HCT116 (cell line): ENCODE measurements at regions not wholly inside any gene's neighbourhood (a gene's known extent, or its start where the extent isn't known, plus 50 kb on each side); places are given as distances from the start of the nearest gene placed in this dataset.
A peak's percentile ranks its signal among the peaks of the same experiment; 100 is the strongest.

ENCODE experiments used
- ATAC-seq: fragments of 200-7000 bp; cut with Tn5 transposase; 2 replicates; pipeline ENCODE4 v1.9.1; 2020; ENCODE audit warnings: mild to moderate bottlenecking, moderate library complexity
- BruUV-seq: library from RNA; stranded (reverse); fragments of 400-500 nt; replicated peaks from 2 replicates; lab custom pipeline; 2021; lab: Mats Ljungman, UMichigan
- CTCF ChIA-PET: fragments of 300-600 bp; sonication (Branson Sonifier 250); formaldehyde crosslinking; loops from one replicate; lab custom pipeline; 2021; ENCODE audit warnings: antibody characterized with exemption; lab: Charles Lee
- POLR2A ChIA-PET: fragments of 300-600, 350-600 bp; sonication (Branson Sonifier 250); formaldehyde crosslinking; loops from one replicate; lab custom pipeline; 2021; ENCODE audit warnings: antibody characterized with exemption; lab: Charles Lee
- RAD21 ChIA-PET, 2 experiments: fragments of 300-600 bp; sonication (Branson Sonifier 250); formaldehyde crosslinking; loops; one replicate each; lab custom pipeline; 2023; ENCODE audit warnings: low total read pairs in 2 of 2; ENCODE audit not compliant: uncharacterized antibody in 2 of 2, unreplicated experiment in 2 of 2, low non-redundant PET in 1 of 2; lab: Charles Lee
- DNase-seq: peaks from one replicate; pipeline ENCODE4 v3.0.0-alpha.2; 2010; ENCODE audit warnings: low read depth, low spot score
- H2AFZ ChIP-seq: fragments of 200-600 bp; shearing (Covaris generic), sonication (generic); 2 replicates; pipeline ENCODE4 v1.6.1; 2017; ENCODE audit warnings: low read depth, mixed run types, mixed read lengths, antibody characterized with exemption, low read length; ENCODE audit not compliant: poor library complexity, severe bottlenecking
- H3K27ac ChIP-seq: 2 replicates; pipeline ENCODE4 v1.5.1; 2012; ENCODE audit warnings: low read depth, low read length
- H3K27me3 ChIP-seq: fragments of 200-600 bp; sonication (generic); 2 replicates; pipeline ENCODE4 v1.6.1; 2016; ENCODE audit warnings: mixed run types, low read length, mixed read lengths; ENCODE audit not compliant: insufficient read depth
- H3K36me3 ChIP-seq, 2 experiments: fragments of 200-500 bp in 1 of 2; fragments of 200-600 bp in 1 of 2; sonication (Bioruptor generic) in 1 of 2; sonication (generic) in 1 of 2; 2 replicates each; pipeline versions ENCODE4 v1.5.1 to v1.6.1; 2014 to 2016; ENCODE audit warnings: low read length in 2 of 2, inconsistent platforms in 1 of 2, mixed read lengths in 1 of 2, mixed run types in 1 of 2; ENCODE audit not compliant: insufficient read depth in 2 of 2, control insufficient read depth in 1 of 2
- H3K4me1 ChIP-seq, 2 experiments: fragments of 200-600 bp in 1 of 2; sonication (generic) in 1 of 2; 2 replicates each; pipeline versions ENCODE4 v1.5.1 to v1.6.1; 2012 to 2017; ENCODE audit warnings: low read length in 2 of 2, inconsistent platforms in 1 of 2, mild to moderate bottlenecking in 1 of 2, mixed read lengths in 1 of 2, mixed run types in 1 of 2, moderate library complexity in 1 of 2; ENCODE audit not compliant: insufficient read depth in 2 of 2, control insufficient read depth in 1 of 2
- H3K4me2 ChIP-seq: fragments of 200-600 bp; sonication (generic); 2 replicates; pipeline ENCODE4 v1.6.1; 2017; ENCODE audit warnings: mixed run types, low read length, mixed read lengths
- H3K4me3 ChIP-seq, 2 experiments: fragments of 200-600 bp in 1 of 2; sonication (generic) in 1 of 2; replicated peaks in 1 of 2; 2 replicates each; pipeline ENCODE4 v1.5.1; 2011 to 2016; ENCODE audit warnings: low read length in 2 of 2, control low read depth in 1 of 2, low read depth in 1 of 2, mild to moderate bottlenecking in 1 of 2, mixed read lengths in 1 of 2, mixed run types in 1 of 2
- H3K79me2 ChIP-seq: fragments of 200-600 bp; sonication (generic); 2 replicates; pipeline ENCODE4 v1.6.1; 2017; ENCODE audit warnings: mild to moderate bottlenecking, mixed run types, low read length, moderate library complexity, mixed read lengths; ENCODE audit not compliant: insufficient read depth
- H3K9ac ChIP-seq: fragments of 200-600 bp; sonication (generic); 2 replicates; pipeline ENCODE4 v1.6.1; 2016; ENCODE audit warnings: low read length, mixed read lengths
- H3K9me2 ChIP-seq: fragments of 200-600 bp; sonication (generic), shearing (Covaris generic); 2 replicates; pipeline ENCODE4 v1.6.1; 2017; ENCODE audit warnings: mixed run types, mild to moderate bottlenecking, moderate library complexity; ENCODE audit not compliant: insufficient read depth
- H3K9me3 ChIP-seq, 2 experiments: fragments of 200-500 bp in 1 of 2; fragments of 200-600 bp in 1 of 2; sonication (Bioruptor generic) in 1 of 2; sonication (generic) in 1 of 2; 2 replicates each; pipeline ENCODE4 v1.6.1; 2014 to 2017; ENCODE audit warnings: low read length in 2 of 2, mixed read lengths in 2 of 2, inconsistent platforms in 1 of 2, low read depth in 1 of 2, mild to moderate bottlenecking in 1 of 2, mixed run types in 1 of 2, moderate library complexity in 1 of 2; ENCODE audit not compliant: control insufficient read depth in 1 of 2, insufficient read depth in 1 of 2
- H4K20me1 ChIP-seq: fragments of 200-600 bp; sonication (generic), shearing (Covaris generic); 2 replicates; pipeline ENCODE4 v1.6.1; 2017; ENCODE audit warnings: mixed run types, mild to moderate bottlenecking, moderate library complexity; ENCODE audit not compliant: insufficient read depth
- EGR1 ChIP-seq: IDR thresholded peaks from 2 replicates; pipeline ENCODE4 v1.6.1; 2012; ENCODE audit warnings: low read depth
- EZH2phosphoT487 ChIP-seq: fragments of 200-600 bp; IDR thresholded peaks from 2 replicates; pipeline ENCODE4 v1.6.1; 2018; ENCODE audit warnings: antibody characterized with exemption, borderline replicate concordance
- POLR2A ChIP-seq: IDR thresholded peaks from 2 replicates; pipeline ENCODE4 v1.7.0; 2011; ENCODE audit warnings: borderline replicate concordance; ENCODE audit not compliant: insufficient read depth, insufficient read length; ENCODE audit errors: extremely low read depth
- RAD21 ChIP-seq: IDR thresholded peaks from 2 replicates; pipeline ENCODE4 v1.6.1; 2012; ENCODE audit warnings: low read depth, mild to moderate bottlenecking
- SIN3A ChIP-seq: IDR thresholded peaks from 2 replicates; pipeline ENCODE4 v1.6.1; 2012; ENCODE audit warnings: low read depth
- TCF7L2 ChIP-seq: IDR thresholded peaks from 2 replicates; pipeline ENCODE4 v1.7.0; 2011; ENCODE audit warnings: borderline replicate concordance, inconsistent platforms; ENCODE audit not compliant: insufficient read depth, insufficient read length; ENCODE audit errors: extremely low read depth
- ZFX ChIP-seq: fragments of 450-650 bp; IDR thresholded peaks from 2 replicates; pipeline ENCODE4 v1.6.1; 2017
- ZNF274 ChIP-seq: fragments of 200-500 bp; sonication (Bioruptor generic); IDR thresholded peaks from 2 replicates; pipeline ENCODE4 v1.6.1; 2014; ENCODE audit warnings: mild to moderate bottlenecking, low read depth, low read length, inconsistent platforms
- intact Hi-C: fragments of 100-400 bp; cut with micrococcal nuclease; formaldehyde crosslinking; loops from 2 replicates; pipeline ENCODE4 v1.10.0; 2022
- TF ChIP-seq, protein P1 (sequence below): IDR thresholded peaks from 2 replicates; pipeline ENCODE4 v1.6.1; 2012
- TF ChIP-seq, protein P2 (sequence below): IDR thresholded peaks from 2 replicates; pipeline ENCODE4 v1.6.1; 2011; ENCODE audit warnings: mild to moderate bottlenecking, low read length, moderate library complexity; ENCODE audit not compliant: insufficient replicate concordance; ENCODE audit errors: extremely low read depth
- TF ChIP-seq, protein P3 (sequence below): IDR thresholded peaks from 2 replicates; pipeline ENCODE4 v1.6.1; 2012
- TF ChIP-seq, protein P4 (sequence below): IDR thresholded peaks from 2 replicates; pipeline ENCODE4 v1.6.1; 2012; ENCODE audit warnings: low read depth

DNA sequence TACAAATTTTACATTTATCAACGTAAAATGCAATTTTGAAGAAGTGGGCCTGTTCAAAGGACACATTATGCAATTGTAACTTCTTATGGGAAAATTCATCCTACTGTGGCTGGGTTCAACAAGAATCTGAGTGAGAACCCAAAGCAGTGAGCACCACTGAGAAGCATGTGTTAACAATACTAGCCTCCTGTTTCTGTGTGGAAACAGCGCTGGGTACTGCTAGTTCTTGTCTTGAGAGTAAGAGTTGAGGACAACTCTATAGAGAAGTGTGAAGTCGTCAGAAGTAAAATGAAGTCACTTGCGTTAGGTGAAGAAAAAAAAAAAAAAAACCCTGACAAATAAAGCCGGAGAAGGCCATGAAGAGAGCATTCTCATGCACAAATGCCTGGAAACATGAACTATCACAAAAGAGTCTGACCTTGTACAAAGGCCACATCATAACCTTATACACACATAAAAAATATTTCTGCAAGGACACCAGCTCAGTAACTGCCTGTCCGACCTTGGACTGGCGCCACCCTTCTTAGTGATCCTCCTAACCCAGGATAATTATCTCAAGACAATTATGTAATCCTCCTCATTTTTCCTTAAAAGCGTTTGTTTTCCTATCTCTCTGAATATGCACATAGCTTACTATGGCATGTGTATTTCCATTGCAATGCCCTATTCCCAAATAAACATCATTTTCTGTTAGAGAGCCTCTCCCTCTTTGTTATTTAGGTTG, 554.9 kb downstream of the HTR7 start:
- no peak overlapping the region for H3K4me2 ChIP-seq
- H3K27me3 ChIP-seq = no peaks in the 10 kb centered on the region
- H3K79me2 ChIP-seq = no peaks in the 10 kb centered on the region
- no peak overlapping the region for H3K9ac ChIP-seq
- peaks cover 24 to 41% of the 10 kb centered on the region in 2 experiments for H3K4me1 ChIP-seq
- no peaks in the 10 kb centered on the region for H3K9me3 ChIP-seq
- H2AFZ ChIP-seq = no peak overlapping the region
- peak; percentile 50 for TF ChIP-seq TCF7L2
- TF ChIP-seq, protein P1, sequence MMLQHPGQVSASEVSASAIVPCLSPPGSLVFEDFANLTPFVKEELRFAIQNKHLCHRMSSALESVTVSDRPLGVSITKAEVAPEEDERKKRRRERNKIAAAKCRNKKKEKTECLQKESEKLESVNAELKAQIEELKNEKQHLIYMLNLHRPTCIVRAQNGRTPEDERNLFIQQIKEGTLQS = no peak
- TF ChIP-seq, protein P2, sequence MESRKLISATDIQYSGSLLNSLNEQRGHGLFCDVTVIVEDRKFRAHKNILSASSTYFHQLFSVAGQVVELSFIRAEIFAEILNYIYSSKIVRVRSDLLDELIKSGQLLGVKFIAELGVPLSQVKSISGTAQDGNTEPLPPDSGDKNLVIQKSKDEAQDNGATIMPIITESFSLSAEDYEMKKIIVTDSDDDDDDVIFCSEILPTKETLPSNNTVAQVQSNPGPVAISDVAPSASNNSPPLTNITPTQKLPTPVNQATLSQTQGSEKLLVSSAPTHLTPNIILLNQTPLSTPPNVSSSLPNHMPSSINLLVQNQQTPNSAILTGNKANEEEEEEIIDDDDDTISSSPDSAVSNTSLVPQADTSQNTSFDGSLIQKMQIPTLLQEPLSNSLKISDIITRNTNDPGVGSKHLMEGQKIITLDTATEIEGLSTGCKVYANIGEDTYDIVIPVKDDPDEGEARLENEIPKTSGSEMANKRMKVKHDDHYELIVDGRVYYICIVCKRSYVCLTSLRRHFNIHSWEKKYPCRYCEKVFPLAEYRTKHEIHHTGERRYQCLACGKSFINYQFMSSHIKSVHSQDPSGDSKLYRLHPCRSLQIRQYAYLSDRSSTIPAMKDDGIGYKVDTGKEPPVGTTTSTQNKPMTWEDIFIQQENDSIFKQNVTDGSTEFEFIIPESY = no peak
- TF ChIP-seq, all 23 proteins: peak for 1
- Histone ChIP-seq H3K36me3 (no peaks in the 10 kb centered on the region), H3K27ac (peak overlapping the region; percentile 14; the same call in 1 of the 2 replicates), H3K9me2 (no peaks in the 10 kb centered on the region), H3K4me3 (no peak overlapping the region), H4K20me1 (no peaks in the 10 kb centered on the region)
- no peak for DNase-seq
- no peak for ATAC-seq
- ChIA-PET POLR2A (no interaction called here), CTCF (no interaction called here), RAD21 (no interaction called here)
- intact Hi-C loops = no loop called here
- BruUV-seq = no TSS peak

DNA sequence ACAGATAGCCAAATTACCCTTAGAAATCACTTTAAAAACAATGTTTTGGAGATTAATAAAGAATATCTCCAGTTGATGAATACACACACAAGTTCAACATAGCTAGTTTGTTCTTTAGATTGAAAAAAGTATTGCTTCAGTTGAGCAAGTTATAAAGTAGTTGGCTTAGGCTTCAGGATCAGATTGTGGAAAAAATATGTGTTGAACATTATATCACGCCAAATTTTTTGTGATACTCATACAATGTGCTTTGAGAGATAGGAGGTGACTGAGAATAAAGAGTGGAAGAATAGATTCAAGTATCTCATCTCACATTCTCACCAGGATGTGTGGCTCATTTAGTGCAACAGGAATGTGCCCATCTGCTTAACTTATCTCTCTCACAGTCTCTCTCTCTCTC, 553.3 kb downstream of the HTR7 start:
- no TSS peak for BruUV-seq
- TF ChIP-seq, protein P3, sequence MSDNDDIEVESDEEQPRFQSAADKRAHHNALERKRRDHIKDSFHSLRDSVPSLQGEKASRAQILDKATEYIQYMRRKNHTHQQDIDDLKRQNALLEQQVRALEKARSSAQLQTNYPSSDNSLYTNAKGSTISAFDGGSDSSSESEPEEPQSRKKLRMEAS = no peak
- TF ChIP-seq ZNF274 (no peak), TCF7L2 (no peak), POLR2A (no peak), EGR1 (no peak), RAD21 (no peak), EZH2phosphoT487 (no peak), ZFX (no peak), SIN3A (no peak)
- TF ChIP-seq, protein P4, sequence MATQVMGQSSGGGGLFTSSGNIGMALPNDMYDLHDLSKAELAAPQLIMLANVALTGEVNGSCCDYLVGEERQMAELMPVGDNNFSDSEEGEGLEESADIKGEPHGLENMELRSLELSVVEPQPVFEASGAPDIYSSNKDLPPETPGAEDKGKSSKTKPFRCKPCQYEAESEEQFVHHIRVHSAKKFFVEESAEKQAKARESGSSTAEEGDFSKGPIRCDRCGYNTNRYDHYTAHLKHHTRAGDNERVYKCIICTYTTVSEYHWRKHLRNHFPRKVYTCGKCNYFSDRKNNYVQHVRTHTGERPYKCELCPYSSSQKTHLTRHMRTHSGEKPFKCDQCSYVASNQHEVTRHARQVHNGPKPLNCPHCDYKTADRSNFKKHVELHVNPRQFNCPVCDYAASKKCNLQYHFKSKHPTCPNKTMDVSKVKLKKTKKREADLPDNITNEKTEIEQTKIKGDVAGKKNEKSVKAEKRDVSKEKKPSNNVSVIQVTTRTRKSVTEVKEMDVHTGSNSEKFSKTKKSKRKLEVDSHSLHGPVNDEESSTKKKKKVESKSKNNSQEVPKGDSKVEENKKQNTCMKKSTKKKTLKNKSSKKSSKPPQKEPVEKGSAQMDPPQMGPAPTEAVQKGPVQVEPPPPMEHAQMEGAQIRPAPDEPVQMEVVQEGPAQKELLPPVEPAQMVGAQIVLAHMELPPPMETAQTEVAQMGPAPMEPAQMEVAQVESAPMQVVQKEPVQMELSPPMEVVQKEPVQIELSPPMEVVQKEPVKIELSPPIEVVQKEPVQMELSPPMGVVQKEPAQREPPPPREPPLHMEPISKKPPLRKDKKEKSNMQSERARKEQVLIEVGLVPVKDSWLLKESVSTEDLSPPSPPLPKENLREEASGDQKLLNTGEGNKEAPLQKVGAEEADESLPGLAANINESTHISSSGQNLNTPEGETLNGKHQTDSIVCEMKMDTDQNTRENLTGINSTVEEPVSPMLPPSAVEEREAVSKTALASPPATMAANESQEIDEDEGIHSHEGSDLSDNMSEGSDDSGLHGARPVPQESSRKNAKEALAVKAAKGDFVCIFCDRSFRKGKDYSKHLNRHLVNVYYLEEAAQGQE = no peak
- TF ChIP-seq, protein P1 = no peak

More for the DNA sequence above, 553.3 kb downstream of the HTR7 start:
- intact Hi-C loops = no loop called here
- Histone ChIP-seq H3K36me3 (peaks cover 0 to 6% of the 10 kb centered on the region in 2 experiments; a peak in 2 of 4 replicates), H4K20me1 (no peaks in the 10 kb centered on the region), H3K4me1 (peaks cover 24 to 41% of the 10 kb centered on the region in 2 experiments), H3K27ac (peak overlapping the region; percentile 76; the same call in 1 of the 2 replicates), H3K4me2 (peak overlapping the region; percentile 17; the same call in 1 of the 2 replicates), H2AFZ (peak overlapping the region; percentile 8), H3K79me2 (no peaks in the 10 kb centered on the region), H3K9me3 (no peaks in the 10 kb centered on the region; a peak in 1 of 4 replicates), H3K4me3 (no peak overlapping the region), H3K9me2 (no peaks in the 10 kb centered on the region), H3K9ac (no peak overlapping the region), H3K27me3 (no peaks in the 10 kb centered on the region)
- POLR2A ChIA-PET = no interaction called here
- DNase-seq = no peak
- ATAC-seq = no peak
- RAD21 ChIA-PET = no interaction called here
- CTCF ChIA-PET = no interaction called here
